OCI-LY1 (cell line): ENCODE measurements at regions not wholly inside any gene's neighbourhood (a gene's known extent, or its start where the extent isn't known, plus 50 kb on each side); places are given as distances from the start of the nearest gene placed in this dataset.

ENCODE experiments used
- H2AFZ ChIP-seq: fragments of 200-600 bp; sonication (generic), shearing (Covaris generic); 2 replicates; pipeline ENCODE4 v1.6.0; 2014; ENCODE audit warnings: antibody characterized with exemption, mild to moderate bottlenecking, low read length
- H3F3A ChIP-seq: fragments of 200-600 bp; sonication (generic), shearing (Covaris generic); 2 replicates; pipeline ENCODE4 v1.6.0; 2014; ENCODE audit warnings: mild to moderate bottlenecking, antibody characterized with exemption, low read length, moderate library complexity; ENCODE audit not compliant: insufficient read depth
- H3K27ac ChIP-seq: fragments of 200-600 bp; sonication (generic); 2 replicates; pipeline ENCODE4 v1.5.1; 2014; ENCODE audit warnings: low read length, mixed run types, mild to moderate bottlenecking, low read depth; ENCODE audit not compliant: poor library complexity, severe bottlenecking
- H3K27me3 ChIP-seq: fragments of 200-600 bp; sonication (generic); 2 replicates; pipeline ENCODE4 v1.6.0; 2014; ENCODE audit warnings: antibody characterized with exemption, mild to moderate bottlenecking, low read length, moderate library complexity; ENCODE audit not compliant: insufficient read depth
- H3K36me3 ChIP-seq: fragments of 200-600 bp; sonication (generic); 2 replicates; pipeline ENCODE4 v1.6.1; 2014; ENCODE audit warnings: mild to moderate bottlenecking, antibody characterized with exemption, low read length, moderate library complexity, mixed read lengths; ENCODE audit not compliant: insufficient read depth
- H3K4me1 ChIP-seq: fragments of 200-600 bp; sonication (generic); 2 replicates; pipeline ENCODE4 v1.5.1; 2014; ENCODE audit warnings: mild to moderate bottlenecking, low read length, moderate library complexity; ENCODE audit not compliant: insufficient read depth, severe bottlenecking
- H3K4me2 ChIP-seq: fragments of 200-600 bp; sonication (generic), shearing (Covaris generic); 2 replicates; pipeline ENCODE4 v1.6.1; 2014; ENCODE audit warnings: low read length
- H3K4me3 ChIP-seq: fragments of 200-600 bp; sonication (generic); 2 replicates; pipeline ENCODE4 v1.5.1; 2014; ENCODE audit warnings: low read length, low read depth, mild to moderate bottlenecking, mixed read lengths; ENCODE audit not compliant: poor library complexity, severe bottlenecking
- H3K79me2 ChIP-seq: fragments of 200-600 bp; shearing (Covaris generic); 2 replicates; pipeline ENCODE4 v1.6.1; 2016; ENCODE audit warnings: mixed run types, low read length, mixed read lengths; ENCODE audit not compliant: insufficient read depth
- H3K9ac ChIP-seq: fragments of 200-600 bp; sonication (generic), shearing (Covaris generic); 2 replicates; pipeline ENCODE4 v1.6.1; 2014; ENCODE audit warnings: mild to moderate bottlenecking, low read length, mixed read lengths
- H3K9me2 ChIP-seq: fragments of 200-600 bp; sonication (generic), shearing (Covaris generic); 2 replicates; pipeline ENCODE4 v1.6.1; 2014; ENCODE audit warnings: low read depth, mild to moderate bottlenecking, low read length, mixed read lengths
- H3K9me3 ChIP-seq: fragments of 200-600 bp; shearing (Covaris generic); 2 replicates; pipeline ENCODE4 v1.6.1; 2014; ENCODE audit warnings: low read length, mixed read lengths
- H4K20me1 ChIP-seq: fragments of 200-600 bp; sonication (generic), shearing (Covaris generic); 2 replicates; pipeline ENCODE4 v1.6.0; 2016; ENCODE audit warnings: mild to moderate bottlenecking, low read length; ENCODE audit not compliant: insufficient read depth
- CTCF ChIP-seq: fragments of 200-600 bp; sonication (generic), shearing (Covaris generic); IDR thresholded peaks from 2 replicates; pipeline ENCODE4 v1.5.1; 2017; ENCODE audit warnings: mild to moderate bottlenecking, antibody characterized with exemption, low read length, moderate library complexity, mixed read lengths
- EZH2 ChIP-seq: fragments of 200-600 bp; sonication (generic), shearing (Covaris generic); IDR thresholded peaks from 2 replicates; pipeline ENCODE4 v1.8.0; 2017; ENCODE audit warnings: borderline replicate concordance, mixed run types, mild to moderate bottlenecking, antibody characterized with exemption, low read length, moderate library complexity, mixed read lengths

GRCh38 chrY:21149971-21150370 lies 361.2 kb upstream of the RBMY1B start:
- H3F3A ChIP-seq, result no peaks in the 10 kb centered on the region
- H3K9me2 ChIP-seq, result no peaks in the 10 kb centered on the region
- H2AFZ ChIP-seq, result no peak overlapping the region
- no peaks in the 10 kb centered on the region for H3K36me3 ChIP-seq
- H4K20me1 ChIP-seq, result no peaks in the 10 kb centered on the region
- H3K4me1 ChIP-seq, result no peaks in the 10 kb centered on the region
- H3K9ac ChIP-seq, result no peak overlapping the region
- no peaks in the 10 kb centered on the region for H3K79me2 ChIP-seq
- no peak overlapping the region for H3K4me2 ChIP-seq
- H3K27ac ChIP-seq, result no peak overlapping the region
- no peaks in the 10 kb centered on the region for H3K27me3 ChIP-seq
- TF ChIP-seq CTCF (no peak), EZH2 (no peak)
- no peaks in the 10 kb centered on the region for H3K9me3 ChIP-seq
- H3K4me3 ChIP-seq, result no peak overlapping the region

- Histone ChIP-seq H3K9me2 (no peaks in the 10 kb centered on the region), H3K79me2 (no peaks in the 10 kb centered on the region), H3K27ac (no peak overlapping the region), H3K9ac (no peak overlapping the region), H3K4me1 (no peaks in the 10 kb centered on the region), H3K4me3 (no peak overlapping the region), H3F3A (no peaks in the 10 kb centered on the region), H2AFZ (no peak overlapping the region), H3K4me2 (no peak overlapping the region), H4K20me1 (no peaks in the 10 kb centered on the region), H3K9me3 (no peaks in the 10 kb centered on the region), H3K27me3 (no peaks in the 10 kb centered on the region), H3K36me3 (no peaks in the 10 kb centered on the region)
- TF ChIP-seq CTCF, result no peak
- no peak for TF ChIP-seq EZH2
Measured at GRCh38 chrY:21169821-21170220, 341.3 kb upstream of the RBMY1B start.

GRCh38 chrY:21174697-21175463 lies 336.3 kb upstream of the RBMY1B start:
- H3K9ac ChIP-seq, result no peak overlapping the region
- no peaks in the 10 kb centered on the region for H3K79me2 ChIP-seq
- H3K27me3 ChIP-seq, result no peaks in the 10 kb centered on the region
- no peaks in the 10 kb centered on the region for H3K36me3 ChIP-seq
- no peaks in the 10 kb centered on the region for H3K4me1 ChIP-seq
- no peak overlapping the region for H2AFZ ChIP-seq
- no peak overlapping the region for H3K27ac ChIP-seq
- H3K4me3 ChIP-seq, result no peak overlapping the region
- H3K9me3 ChIP-seq, result no peaks in the 10 kb centered on the region
- H3K9me2 ChIP-seq, result no peaks in the 10 kb centered on the region
- no peak overlapping the region for H3K4me2 ChIP-seq
- no peaks in the 10 kb centered on the region for H3F3A ChIP-seq
- H4K20me1 ChIP-seq, result no peaks in the 10 kb centered on the region
- TF ChIP-seq EZH2, result no peak
- TF ChIP-seq CTCF, result no peak
